ENCODE measurements at regions not wholly inside any gene's neighbourhood (a gene's known extent, or its start where the extent isn't known, plus 50 kb on each side); places are given as distances from the start of the nearest gene placed in this dataset.

GRCh38 chr12:34215213-34215892, 193.1 kb downstream of the ALG10 start:
- TF ChIP-seq, protein P1, sequence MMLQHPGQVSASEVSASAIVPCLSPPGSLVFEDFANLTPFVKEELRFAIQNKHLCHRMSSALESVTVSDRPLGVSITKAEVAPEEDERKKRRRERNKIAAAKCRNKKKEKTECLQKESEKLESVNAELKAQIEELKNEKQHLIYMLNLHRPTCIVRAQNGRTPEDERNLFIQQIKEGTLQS (IDR thresholded peaks at IDR 0.05), result no peak
- TF ChIP-seq CTCF (IDR thresholded peaks at IDR 0.05; ENCODE audit: low read depth, low read length, missing input control) (no peak), HNF4G (IDR thresholded peaks at IDR 0.05) (no peak), FOXA1 (IDR thresholded peaks at IDR 0.05) (no peak), EGR1 (IDR thresholded peaks at IDR 0.05; ENCODE audit: low read depth in 2 of 2) (no peak), REST (IDR thresholded peaks at IDR 0.05) (no peak), TAF1 (conservative IDR thresholded peaks at IDR 0.05) (no peak), JUND (IDR thresholded peaks at IDR 0.05) (no peak), ZBTB33 (IDR thresholded peaks at IDR 0.05) (no peak), RAD21 (IDR thresholded peaks at IDR 0.05) (no peak), YY1 (IDR thresholded peaks at IDR 0.05) (no peak)
- TF ChIP-seq, protein P2, sequence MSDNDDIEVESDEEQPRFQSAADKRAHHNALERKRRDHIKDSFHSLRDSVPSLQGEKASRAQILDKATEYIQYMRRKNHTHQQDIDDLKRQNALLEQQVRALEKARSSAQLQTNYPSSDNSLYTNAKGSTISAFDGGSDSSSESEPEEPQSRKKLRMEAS (IDR thresholded peaks at IDR 0.05), result no peak
